ELR (cell line): ENCODE measurements at regions not wholly inside any gene's neighbourhood (a gene's known extent, or its start where the extent isn't known, plus 50 kb on each side); places are given as distances from the start of the nearest gene placed in this dataset.

Source experiments
- DNase-seq: peaks from one replicate; pipeline ENCODE4 v3.0.0-alpha.2; 2015; ENCODE audit warnings: low read depth

DNA sequence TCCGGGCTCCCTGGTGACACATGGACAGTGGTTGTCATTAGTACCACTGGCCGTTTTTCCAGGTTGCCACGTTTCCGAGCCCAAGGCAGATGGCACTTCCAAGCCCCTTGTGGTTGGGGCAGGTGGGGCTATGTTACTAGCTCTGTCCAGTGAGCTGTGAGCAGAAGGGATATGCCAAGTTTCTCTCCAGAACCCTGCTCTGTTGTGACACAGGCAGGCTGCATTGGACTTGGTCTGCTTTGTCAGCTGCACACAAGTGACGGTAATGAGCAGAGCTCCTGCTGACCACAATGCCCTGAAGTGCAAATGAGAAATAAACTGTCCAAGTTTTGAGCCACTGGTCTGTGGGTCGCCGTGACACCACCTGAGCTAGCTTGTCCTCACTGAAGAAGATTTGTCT lies 118.8 kb downstream of the GYPC start:
- DNase-seq: no peak

GRCh38 chr2:126775300-126775985 lies 119.5 kb downstream of the GYPC start:
- no peak for DNase-seq

- no peak for DNase-seq
Measured at GRCh38 chr2:126776255-126776654, 120.3 kb downstream of the GYPC start.

- DNase-seq: peak; percentile 69
Measured at GRCh38 chr2:126776692-126777619, 121.0 kb downstream of the GYPC start.

- no peak for DNase-seq
Measured at GRCh38 chr2:126777620-126777978, 121.1 kb upstream of the TEX51 start.

DNA sequence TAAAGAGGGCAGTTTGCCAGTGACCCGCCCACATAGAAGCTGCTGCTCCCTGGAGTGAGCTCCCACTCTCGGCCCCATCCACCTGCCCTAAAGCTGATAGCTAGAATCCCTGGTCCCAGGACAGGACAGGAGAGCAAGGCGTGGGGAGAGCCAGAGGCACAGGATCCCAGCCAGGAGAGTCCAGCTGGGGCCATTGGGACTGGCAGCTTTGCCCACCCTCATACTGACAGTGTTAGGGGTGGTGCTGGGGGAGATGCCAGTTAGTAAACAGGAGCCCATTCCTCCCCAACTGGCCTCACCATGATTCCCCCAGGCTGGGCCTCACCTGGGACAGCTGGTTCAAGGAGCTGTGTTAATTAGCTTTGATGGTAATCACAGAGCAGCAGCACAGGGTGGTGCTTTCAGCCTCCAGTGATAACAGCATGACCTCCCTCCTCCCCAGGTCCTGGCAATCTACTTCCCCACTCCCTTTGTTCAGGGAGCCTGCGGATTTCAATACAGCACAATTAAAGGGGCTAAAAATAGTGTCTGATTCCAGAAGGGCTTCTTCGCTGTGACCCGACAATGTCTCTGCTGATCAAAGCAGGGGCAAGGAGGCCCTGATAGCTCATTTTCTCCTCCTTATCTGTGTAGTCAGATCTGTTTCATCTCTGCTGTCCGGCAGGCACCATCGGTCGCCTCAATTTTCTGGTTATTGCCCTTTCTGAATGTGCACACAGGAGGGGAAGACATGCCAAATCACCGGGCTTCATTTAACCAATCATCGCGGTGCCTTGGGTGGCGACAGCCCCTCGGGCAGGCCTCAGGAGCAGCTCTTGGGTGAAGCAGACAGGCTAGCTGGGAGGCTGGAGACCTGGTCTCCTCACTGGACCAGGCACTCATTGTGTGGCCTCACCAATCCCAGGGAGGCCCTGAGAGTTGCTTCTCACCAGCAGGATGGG lies 119.9 kb upstream of the TEX51 start:
- DNase-seq: no peak

GRCh38 chr2:126781206-126781605 lies 117.5 kb upstream of the TEX51 start:
- DNase-seq: no peak

- no peak for DNase-seq
Measured at GRCh38 chr2:126781806-126782205, 116.9 kb upstream of the TEX51 start.

- DNase-seq: no peak
Measured at GRCh38 chr2:126782648-126783047, 116.0 kb upstream of the TEX51 start.

DNA sequence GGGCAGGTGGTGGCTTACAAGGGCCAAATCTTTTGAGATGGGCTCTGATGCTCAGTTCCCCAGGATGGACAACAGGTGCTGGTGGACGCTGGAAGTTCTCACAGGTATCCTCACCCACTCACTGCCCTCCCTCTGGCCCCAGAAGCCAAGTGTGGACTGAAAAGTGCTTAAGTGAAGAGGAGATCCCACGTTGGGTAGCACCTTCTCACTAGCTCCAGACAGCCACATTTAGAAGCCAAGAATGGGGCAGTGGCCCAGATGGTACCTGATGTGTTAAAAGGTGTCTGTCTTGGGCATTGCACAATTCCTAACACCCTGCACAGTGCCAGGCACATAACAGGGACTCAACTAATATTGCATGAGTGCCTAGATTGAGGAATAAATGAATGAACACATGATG lies 115.3 kb upstream of the TEX51 start:
- no peak for DNase-seq

GRCh38 chr2:126784045-126784444 lies 114.6 kb upstream of the TEX51 start:
- no peak for DNase-seq

DNA sequence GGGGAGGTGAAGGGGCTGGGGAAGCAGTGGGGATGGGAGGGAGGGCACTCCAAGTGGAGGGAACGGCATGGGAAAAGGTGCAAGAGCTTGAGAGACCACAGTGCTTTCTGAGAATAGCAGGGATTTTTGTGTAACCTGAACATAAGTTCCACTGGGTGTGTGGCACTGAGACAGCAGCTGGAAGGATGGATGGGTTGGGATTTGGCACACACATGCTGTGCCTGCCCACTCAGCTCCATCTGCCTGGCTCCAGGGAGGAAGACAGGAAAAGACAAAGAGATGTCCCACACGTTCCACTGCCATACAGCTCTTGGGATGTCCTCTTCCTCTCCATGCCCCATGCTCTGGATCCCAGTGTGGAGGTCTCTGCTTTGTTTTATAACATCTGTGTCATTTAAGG lies 114.1 kb upstream of the TEX51 start:
- no peak for DNase-seq

DNA sequence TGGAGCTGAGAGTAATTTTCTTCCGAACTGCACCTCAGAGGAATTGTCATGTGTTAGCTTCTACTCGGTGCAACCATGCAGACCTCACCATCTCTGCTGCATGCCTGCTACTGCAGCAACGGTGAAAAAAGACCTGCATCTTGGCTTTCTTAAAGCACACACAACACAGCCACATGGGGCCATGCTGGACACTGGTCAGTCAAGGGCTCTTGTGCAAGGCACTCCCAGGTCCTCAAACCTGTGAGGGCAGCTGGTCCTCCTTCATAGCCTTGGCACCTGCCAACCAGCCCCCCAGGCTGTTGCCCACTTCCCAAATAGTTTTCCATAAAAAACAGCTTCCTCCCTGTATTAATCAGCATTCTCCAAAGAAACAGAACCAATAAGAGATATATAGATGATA lies 113.5 kb upstream of the TEX51 start:
- DNase-seq: no peak

GRCh38 chr2:126785862-126786261 lies 112.8 kb upstream of the TEX51 start:
- DNase-seq: no peak

DNA sequence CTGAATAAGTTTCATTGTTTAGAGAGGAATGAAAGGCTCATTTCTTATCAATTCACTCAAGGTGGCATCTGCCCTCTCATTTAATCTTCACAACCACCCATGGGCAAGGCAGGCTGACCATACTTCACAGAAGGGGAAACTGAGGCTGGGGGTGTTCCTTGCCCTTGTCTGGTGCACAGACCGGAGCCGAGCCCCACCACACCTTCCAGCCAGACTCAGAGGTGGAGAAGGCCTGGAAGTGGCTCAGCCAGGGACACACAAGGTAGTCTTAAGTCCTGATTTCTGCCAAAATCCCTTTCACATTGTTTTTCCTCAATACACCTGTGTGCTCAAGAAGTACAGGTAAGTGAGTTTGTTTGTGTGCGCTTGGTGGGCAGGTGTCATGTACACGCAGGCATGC lies 111.9 kb upstream of the TEX51 start:
- DNase-seq: no peak

DNA sequence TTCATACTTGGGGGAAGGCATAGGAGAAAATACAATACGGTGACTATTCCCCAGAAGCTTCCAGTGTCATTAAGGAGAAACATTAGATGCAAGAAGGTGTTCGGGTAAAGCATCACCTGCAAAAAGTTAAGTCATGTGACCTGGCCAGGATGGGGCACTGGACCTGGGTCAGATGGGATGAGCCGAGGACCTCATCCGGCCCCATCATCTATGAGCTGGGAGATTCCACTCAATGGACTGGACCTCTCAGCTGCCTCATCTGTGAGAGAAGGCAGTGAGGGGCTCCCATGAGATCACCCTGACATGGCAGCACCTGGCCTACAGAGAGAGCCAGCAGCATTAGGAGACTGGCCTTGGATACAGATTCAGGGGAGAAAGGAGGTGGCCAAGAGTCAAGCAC lies 111.4 kb upstream of the TEX51 start:
- no peak for DNase-seq

DNA sequence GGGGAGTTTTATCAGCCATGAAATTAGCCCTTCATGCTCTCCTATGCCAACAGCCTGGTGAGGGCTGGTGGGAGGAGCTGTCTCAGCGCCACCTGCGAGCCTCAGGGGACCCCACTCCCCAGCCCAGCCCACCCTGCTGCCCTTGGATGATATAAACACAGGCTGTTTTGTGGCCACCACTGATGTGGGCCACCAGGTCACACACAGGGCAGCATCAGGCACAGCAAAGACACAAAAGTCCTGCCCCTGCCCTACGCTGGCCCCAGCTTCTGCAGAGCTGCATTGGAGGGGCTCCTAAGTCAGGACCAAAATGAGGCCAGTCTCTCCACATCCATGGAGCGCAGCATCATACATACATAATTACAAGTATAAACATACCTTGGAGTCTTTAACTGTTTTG lies 110.6 kb upstream of the TEX51 start:
- DNase-seq: no peak

GRCh38 chr2:126788652-126789051 lies 110.0 kb upstream of the TEX51 start:
- no peak for DNase-seq

DNA sequence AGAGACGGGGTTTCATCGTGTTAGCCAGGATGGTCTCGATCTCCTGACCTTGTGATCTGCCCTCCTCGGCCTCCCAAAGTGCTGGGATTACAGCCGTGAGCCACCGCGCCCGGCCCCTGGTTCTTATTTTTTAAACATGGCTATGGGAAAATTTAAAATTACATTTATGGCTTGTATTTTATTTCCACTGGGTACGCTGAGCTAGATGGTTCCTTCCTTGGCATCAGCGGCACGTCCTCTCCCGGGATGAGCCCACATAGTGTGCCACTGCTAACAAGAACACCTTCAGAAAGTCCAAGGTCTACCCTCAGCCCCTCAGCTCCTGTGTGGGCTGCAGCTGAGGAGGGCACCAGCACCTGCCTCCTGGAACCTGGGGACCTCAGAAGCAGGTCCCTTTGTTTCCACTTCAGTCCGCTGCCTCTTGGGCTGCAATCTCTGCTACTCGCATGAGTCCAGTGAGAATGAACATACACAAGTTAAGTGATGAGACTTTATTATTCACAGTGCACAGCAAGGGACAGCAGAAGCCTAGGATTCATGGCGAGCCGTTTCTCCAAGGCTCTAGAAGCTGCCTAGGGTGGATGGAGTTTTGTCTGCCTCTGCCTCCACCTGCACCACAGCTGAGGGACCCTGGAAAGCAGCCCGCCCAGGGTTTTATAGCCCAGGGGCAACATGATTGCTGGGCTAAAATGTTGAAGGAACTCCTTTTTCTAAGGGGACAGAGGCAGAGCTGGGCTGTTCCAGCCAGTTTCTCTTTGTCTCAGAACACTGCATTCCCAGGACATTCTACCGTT lies 107.5 kb upstream of the TEX51 start:
- no peak for DNase-seq

- no peak for DNase-seq
Measured at GRCh38 chr2:126792186-126792585, 106.5 kb upstream of the TEX51 start.

DNA sequence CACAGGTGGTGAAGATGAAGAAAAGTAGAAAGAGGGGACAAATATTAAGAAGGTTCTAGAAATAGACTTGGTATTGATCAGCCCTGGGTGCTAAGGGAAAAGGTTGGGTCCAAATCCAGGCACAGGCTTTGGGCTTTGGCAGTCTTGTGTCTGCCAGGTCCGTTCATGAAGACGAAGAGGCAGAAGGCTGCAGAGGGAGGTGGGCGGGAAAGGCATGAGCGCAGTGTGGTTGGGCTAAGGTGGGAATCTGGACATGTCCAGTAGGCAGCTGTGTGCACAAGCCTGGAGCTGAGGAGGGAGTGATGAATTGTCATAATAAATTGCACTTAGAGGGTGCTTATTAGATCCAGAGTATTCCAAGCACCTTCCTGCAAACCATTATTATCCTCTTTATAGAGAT lies 105.7 kb upstream of the TEX51 start:
- DNase-seq: no peak
